SK-N-SH (cell line): ENCODE measurements at regions not wholly inside any gene's neighbourhood (a gene's known extent, or its start where the extent isn't known, plus 50 kb on each side); places are given as distances from the start of the nearest gene placed in this dataset.

ENCODE experiments used
- CTCF ChIA-PET: fragments of 300-600, 350-600 bp; formaldehyde crosslinking; extraction: SDS; loops from one replicate; lab custom pipeline; 2021; lab: Yijun Ruan, JAX
- POLR2A ChIA-PET: fragments of 350-600 bp; sonication (Branson Sonifier 250); formaldehyde crosslinking; extraction: SDS; loops from one replicate; lab custom pipeline; 2020; ENCODE audit warnings: antibody characterized with exemption, inconsistent platforms; lab: Yijun Ruan, JAX
- DNase-seq: peaks from one replicate; pipeline ENCODE4 v3.0.0; 2012
- H2AFZ ChIP-seq: fragments of 200-600 bp; sonication (generic); 2 replicates; pipeline ENCODE4 v1.8.1; 2016; ENCODE audit warnings: antibody characterized with exemption, mild to moderate bottlenecking, low read depth
- H3F3A ChIP-seq: fragments of 200-600 bp; sonication (generic); replicated peaks from 2 replicates; pipeline ENCODE3; 2016; ENCODE audit warnings: antibody characterized with exemption, mild to moderate bottlenecking; ENCODE audit not compliant: insufficient read depth
- H3K27ac ChIP-seq, 2 experiments: fragments of 200-500 bp in 1 of 2; fragments of 200-600 bp in 1 of 2; sonication (Bioruptor generic) in 1 of 2; sonication (generic), shearing (Covaris generic) in 1 of 2; 2 replicates each; pipeline versions ENCODE4 v1.5.1 to v1.6.1; 2014 to 2016; ENCODE audit warnings: low read depth in 2 of 2, inconsistent platforms in 1 of 2, low read length in 1 of 2, mild to moderate bottlenecking in 1 of 2, mixed read lengths in 1 of 2
- H3K27me3 ChIP-seq: fragments of 200-600 bp; sonication (generic), shearing (Covaris generic); 2 replicates; pipeline ENCODE4 v1.6.1; 2016; ENCODE audit warnings: mixed run types; ENCODE audit not compliant: insufficient read depth
- H3K36me3 ChIP-seq, 2 experiments: fragments of 200-500 bp in 1 of 2; fragments of 200-600 bp in 1 of 2; sonication (Bioruptor generic) in 1 of 2; sonication (generic) in 1 of 2; replicated peaks in 1 of 2; 2 replicates each; pipeline versions ENCODE3 to v1.5.1; 2014 to 2016; ENCODE audit warnings: low read length in 1 of 2, mild to moderate bottlenecking in 1 of 2; ENCODE audit not compliant: insufficient read depth in 2 of 2, control insufficient read depth in 1 of 2
- H3K4me1 ChIP-seq, 2 experiments: fragments of 200-500 bp in 1 of 2; fragments of 200-600 bp in 1 of 2; sonication (Bioruptor generic) in 1 of 2; sonication (generic), shearing (Covaris generic) in 1 of 2; 2 replicates each; pipeline versions ENCODE4 v1.5.1 to v1.6.1; 2014 to 2016; ENCODE audit warnings: low read depth in 1 of 2, low read length in 1 of 2, mixed run types in 1 of 2; ENCODE audit not compliant: insufficient read depth in 2 of 2, control insufficient read depth in 1 of 2
- H3K4me2 ChIP-seq: fragments of 200-600 bp; sonication (generic), shearing (Covaris generic); 2 replicates; pipeline ENCODE4 v1.6.1; 2017; ENCODE audit warnings: mixed run types
- H3K4me3 ChIP-seq, 2 experiments: fragments of 200-500 bp in 1 of 2; fragments of 200-600 bp in 1 of 2; sonication (Bioruptor generic) in 1 of 2; sonication (generic), shearing (Covaris generic) in 1 of 2; 2 replicates each; pipeline versions ENCODE4 v1.5.1 to v1.8.1; 2014 to 2016; ENCODE audit warnings: low read depth in 2 of 2, inconsistent platforms in 1 of 2, low read length in 1 of 2, mild to moderate bottlenecking in 1 of 2, mixed read lengths in 1 of 2, moderate library complexity in 1 of 2
- H3K79me2 ChIP-seq: fragments of 200-600 bp; sonication (generic); 2 replicates; pipeline ENCODE4 v1.8.1; 2017; ENCODE audit warnings: mild to moderate bottlenecking; ENCODE audit not compliant: insufficient read depth
- H3K9ac ChIP-seq: fragments of 200-600 bp; sonication (generic); 2 replicates; pipeline ENCODE4 v1.6.1; 2017; ENCODE audit warnings: mixed run types
- H3K9me2 ChIP-seq: fragments of 200-600 bp; sonication (generic); 2 replicates; pipeline ENCODE4 v1.6.1; 2017; ENCODE audit warnings: mixed run types
- H3K9me3 ChIP-seq: fragments of 200-600 bp; sonication (generic); 2 replicates; pipeline ENCODE4 v1.6.1; 2017; ENCODE audit warnings: mixed run types, mild to moderate bottlenecking, moderate library complexity
- H4K20me1 ChIP-seq: fragments of 200-600 bp; sonication (generic); 2 replicates; pipeline ENCODE4 v1.6.1; 2017; ENCODE audit warnings: mild to moderate bottlenecking, mixed run types; ENCODE audit not compliant: insufficient read depth
- CHD2 ChIP-seq: fragments of 150-350 bp; IDR thresholded peaks from 2 replicates; pipeline ENCODE4 v1.6.1; 2018; ENCODE audit warnings: low read length; ENCODE audit not compliant: partially characterized antibody
- ELF1 ChIP-seq: IDR thresholded peaks from 2 replicates; pipeline ENCODE4 v1.4.0; 2012
- EP300 ChIP-seq, 2 experiments: IDR thresholded peaks; 2 replicates each; pipeline versions ENCODE4 v1.4.0 to v1.6.1; 2012; ENCODE audit warnings: borderline replicate concordance in 1 of 2, low read depth in 1 of 2, low read length in 1 of 2
- JUND ChIP-seq: IDR thresholded peaks from 2 replicates; pipeline ENCODE4 v1.4.0; 2012
- MXI1 ChIP-seq: IDR thresholded peaks from 2 replicates; pipeline ENCODE4 v1.6.1; 2012; ENCODE audit warnings: mild to moderate bottlenecking, low read depth, low read length, improper control_type of control experiment
- NFIC ChIP-seq: IDR thresholded peaks from 2 replicates; pipeline ENCODE4 v1.4.0; 2012; ENCODE audit warnings: borderline replicate concordance
- POLR2AphosphoS5 ChIP-seq: IDR thresholded peaks from 2 replicates; pipeline ENCODE4 v1.6.1; 2012; ENCODE audit warnings: low read depth, low read length
- RCOR1 ChIP-seq: fragments of 150-350 bp; IDR thresholded peaks from 2 replicates; pipeline ENCODE4 v1.6.1; 2017; ENCODE audit warnings: antibody characterized with exemption, low read length
- RFX5 ChIP-seq: IDR thresholded peaks from 2 replicates; pipeline ENCODE4 v1.6.1; 2012; ENCODE audit warnings: mild to moderate bottlenecking, improper control_type of control experiment, low read length
- RXRA ChIP-seq: IDR thresholded peaks from 2 replicates; pipeline ENCODE4 v1.4.0; 2012; ENCODE audit warnings: low read depth, mild to moderate bottlenecking, borderline replicate concordance
- SMC3 ChIP-seq: IDR thresholded peaks from 2 replicates; pipeline ENCODE4 v1.6.1; 2012; ENCODE audit warnings: low read depth, low read length, improper control_type of control experiment
- TCF12 ChIP-seq: IDR thresholded peaks from 2 replicates; pipeline ENCODE4 v1.4.0; 2012
- YY1 ChIP-seq: IDR thresholded peaks from 2 replicates; pipeline ENCODE4 v1.4.0; 2012; ENCODE audit warnings: low read depth, mild to moderate bottlenecking
- WGBS: methylation state at CpG from one replicate; pipeline ENCODE4 v1.1.6; 2017; ENCODE audit warnings: low lambda C conversion rate; 5-methylcytosine and 5-hydroxymethylcytosine counted together
- TF ChIP-seq, protein P1 (sequence below): fragments of 200-600 bp; sonication (generic); IDR thresholded peaks from 2 replicates; pipeline ENCODE4 v1.6.1; 2017; ENCODE audit warnings: antibody characterized with exemption, mild to moderate bottlenecking, moderate library complexity
- TF ChIP-seq, protein P2 (sequence below): IDR thresholded peaks from 2 replicates; pipeline ENCODE4 v1.4.0; 2012; ENCODE audit warnings: low read depth, borderline replicate concordance
- TF ChIP-seq, protein P3 (sequence below): IDR thresholded peaks from 2 replicates; pipeline ENCODE4; 2012

DNA sequence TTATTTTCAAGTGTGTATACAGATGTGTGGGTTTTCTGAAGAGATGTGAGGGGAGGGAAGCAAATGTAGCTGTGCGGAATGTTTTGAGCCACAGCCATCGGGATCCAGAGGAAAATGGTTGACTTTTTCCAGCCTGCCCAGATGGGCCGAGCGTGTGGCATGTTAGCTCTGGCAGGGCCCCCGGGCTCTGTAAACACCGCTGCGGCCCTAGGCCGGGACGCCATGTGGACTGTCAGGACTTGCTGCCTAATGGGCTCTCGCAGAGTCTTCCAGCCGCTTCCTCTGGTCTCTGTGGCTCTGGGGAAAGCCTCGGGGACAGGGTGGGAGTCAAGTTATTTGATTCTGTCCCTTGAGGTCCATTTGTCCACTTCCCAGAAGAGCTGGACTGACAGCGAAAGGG, 109.6 kb upstream of the PTCH1 start:
- H3K27ac ChIP-seq: no peak overlapping the region
- no peak overlapping the region for H3K4me2 ChIP-seq
- H2AFZ ChIP-seq: no peak overlapping the region
- H3F3A ChIP-seq: no peaks in the 10 kb centered on the region
- no peaks in the 10 kb centered on the region for H3K9me2 ChIP-seq
- ChIA-PET CTCF (interaction anchor here (1.3 kb wide), 1 partner anchor 23 kb away, joined by 3 read pairs; no protein-coding TSS in a partner anchor), POLR2A (no interaction called here)
- WGBS: 68% methylated on average over 8 of the region's 13 CpGs
- H4K20me1 ChIP-seq: no peaks in the 10 kb centered on the region
- H3K27me3 ChIP-seq: no peaks in the 10 kb centered on the region
- H3K9ac ChIP-seq: no peak overlapping the region
- no peaks in the 10 kb centered on the region for H3K79me2 ChIP-seq
- TF ChIP-seq, protein P1, sequence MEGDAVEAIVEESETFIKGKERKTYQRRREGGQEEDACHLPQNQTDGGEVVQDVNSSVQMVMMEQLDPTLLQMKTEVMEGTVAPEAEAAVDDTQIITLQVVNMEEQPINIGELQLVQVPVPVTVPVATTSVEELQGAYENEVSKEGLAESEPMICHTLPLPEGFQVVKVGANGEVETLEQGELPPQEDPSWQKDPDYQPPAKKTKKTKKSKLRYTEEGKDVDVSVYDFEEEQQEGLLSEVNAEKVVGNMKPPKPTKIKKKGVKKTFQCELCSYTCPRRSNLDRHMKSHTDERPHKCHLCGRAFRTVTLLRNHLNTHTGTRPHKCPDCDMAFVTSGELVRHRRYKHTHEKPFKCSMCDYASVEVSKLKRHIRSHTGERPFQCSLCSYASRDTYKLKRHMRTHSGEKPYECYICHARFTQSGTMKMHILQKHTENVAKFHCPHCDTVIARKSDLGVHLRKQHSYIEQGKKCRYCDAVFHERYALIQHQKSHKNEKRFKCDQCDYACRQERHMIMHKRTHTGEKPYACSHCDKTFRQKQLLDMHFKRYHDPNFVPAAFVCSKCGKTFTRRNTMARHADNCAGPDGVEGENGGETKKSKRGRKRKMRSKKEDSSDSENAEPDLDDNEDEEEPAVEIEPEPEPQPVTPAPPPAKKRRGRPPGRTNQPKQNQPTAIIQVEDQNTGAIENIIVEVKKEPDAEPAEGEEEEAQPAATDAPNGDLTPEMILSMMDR: no peak
- TF ChIP-seq POLR2AphosphoS5: no peak
- TF ChIP-seq RCOR1: no peak
- TF ChIP-seq EP300 (IDR thresholded peaks at IDR 0.05; ENCODE audit: borderline replicate concordance in 1 of 2, low read depth in 1 of 2, low read length in 1 of 2): no peak
- no peak for TF ChIP-seq JUND
- TF ChIP-seq ELF1: no peak
- no peak for TF ChIP-seq RXRA
- TF ChIP-seq SMC3: no peak
- no peak for TF ChIP-seq CHD2
- TF ChIP-seq, protein P2, sequence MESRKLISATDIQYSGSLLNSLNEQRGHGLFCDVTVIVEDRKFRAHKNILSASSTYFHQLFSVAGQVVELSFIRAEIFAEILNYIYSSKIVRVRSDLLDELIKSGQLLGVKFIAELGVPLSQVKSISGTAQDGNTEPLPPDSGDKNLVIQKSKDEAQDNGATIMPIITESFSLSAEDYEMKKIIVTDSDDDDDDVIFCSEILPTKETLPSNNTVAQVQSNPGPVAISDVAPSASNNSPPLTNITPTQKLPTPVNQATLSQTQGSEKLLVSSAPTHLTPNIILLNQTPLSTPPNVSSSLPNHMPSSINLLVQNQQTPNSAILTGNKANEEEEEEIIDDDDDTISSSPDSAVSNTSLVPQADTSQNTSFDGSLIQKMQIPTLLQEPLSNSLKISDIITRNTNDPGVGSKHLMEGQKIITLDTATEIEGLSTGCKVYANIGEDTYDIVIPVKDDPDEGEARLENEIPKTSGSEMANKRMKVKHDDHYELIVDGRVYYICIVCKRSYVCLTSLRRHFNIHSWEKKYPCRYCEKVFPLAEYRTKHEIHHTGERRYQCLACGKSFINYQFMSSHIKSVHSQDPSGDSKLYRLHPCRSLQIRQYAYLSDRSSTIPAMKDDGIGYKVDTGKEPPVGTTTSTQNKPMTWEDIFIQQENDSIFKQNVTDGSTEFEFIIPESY: no peak
- no peak for TF ChIP-seq NFIC
- TF ChIP-seq TCF12: no peak
- no peaks in the 10 kb centered on the region for H3K36me3 ChIP-seq
- no peak for DNase-seq
- H3K4me3 ChIP-seq: no peak overlapping the region
- H3K9me3 ChIP-seq: no peaks in the 10 kb centered on the region; the same call in 1 of the 2 replicates
- H3K4me1 ChIP-seq: no peaks in the 10 kb centered on the region

DNA sequence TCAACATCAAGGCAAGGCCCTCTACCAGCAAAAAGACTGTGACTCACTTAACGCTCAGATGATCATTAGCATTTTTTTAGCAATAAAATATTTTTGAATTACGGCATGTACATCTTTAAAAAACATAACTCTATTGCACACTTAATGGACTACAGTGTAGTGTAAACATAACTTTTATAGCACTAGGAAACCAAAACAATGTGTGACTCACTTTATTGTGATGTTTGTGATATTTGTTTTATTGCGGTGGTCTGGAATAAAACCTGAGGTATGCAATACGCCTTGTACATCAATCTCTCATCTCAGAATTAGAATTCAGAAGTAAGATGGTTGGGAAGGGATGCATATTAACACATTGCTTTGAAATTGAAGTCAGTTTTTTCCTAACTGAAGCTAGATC, 106.9 kb upstream of the PTCH1 start:
- H3K79me2 ChIP-seq: no peaks in the 10 kb centered on the region
- no peak overlapping the region for H3K9ac ChIP-seq
- ChIA-PET POLR2A (no interaction called here), CTCF (no interaction called here)
- H3K36me3 ChIP-seq: no peaks in the 10 kb centered on the region
- TF ChIP-seq, protein P3, sequence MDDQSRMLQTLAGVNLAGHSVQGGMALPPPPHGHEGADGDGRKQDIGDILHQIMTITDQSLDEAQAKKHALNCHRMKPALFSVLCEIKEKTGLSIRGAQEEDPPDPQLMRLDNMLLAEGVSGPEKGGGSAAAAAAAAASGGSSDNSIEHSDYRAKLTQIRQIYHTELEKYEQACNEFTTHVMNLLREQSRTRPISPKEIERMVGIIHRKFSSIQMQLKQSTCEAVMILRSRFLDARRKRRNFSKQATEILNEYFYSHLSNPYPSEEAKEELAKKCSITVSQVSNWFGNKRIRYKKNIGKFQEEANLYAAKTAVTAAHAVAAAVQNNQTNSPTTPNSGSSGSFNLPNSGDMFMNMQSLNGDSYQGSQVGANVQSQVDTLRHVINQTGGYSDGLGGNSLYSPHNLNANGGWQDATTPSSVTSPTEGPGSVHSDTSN: no peak
- TF ChIP-seq YY1: no peak
- TF ChIP-seq MXI1: no peak
- TF ChIP-seq RFX5: no peak
- no peak for DNase-seq
- no peaks in the 10 kb centered on the region; a peak in 1 of 4 replicates for H3K4me1 ChIP-seq
- no peak overlapping the region for H3K27ac ChIP-seq
- no peak overlapping the region for H3K4me3 ChIP-seq
- no peak overlapping the region for H3K4me2 ChIP-seq
- H3K9me3 ChIP-seq: no peaks in the 10 kb centered on the region; the same call in 1 of the 2 replicates
- H4K20me1 ChIP-seq: no peaks in the 10 kb centered on the region
- no peaks in the 10 kb centered on the region for H3K27me3 ChIP-seq
- no peaks in the 10 kb centered on the region for H3K9me2 ChIP-seq
- H2AFZ ChIP-seq: no peak overlapping the region
- H3F3A ChIP-seq: no peaks in the 10 kb centered on the region
- 75% methylated on average over 4 of the region's 4 CpGs for WGBS
